Left ventricle myocardium inferior (tissue), 1 donor: ENCODE measurements at regions not wholly inside any gene's neighbourhood (a gene's known extent, or its start where the extent isn't known, plus 50 kb on each side); places are given as distances from the start of the nearest gene placed in this dataset.

Experiments
- DNase-seq: peaks from one replicate; pipeline ENCODE4 v3.0.0-alpha.2; 2020
- H3K27ac ChIP-seq: fragments of 200-600 bp; replicated peaks from 2 replicates; pipeline ENCODE4 v1.8.0; 2021
- H3K27me3 ChIP-seq: fragments of 200-600 bp; 2 replicates; pipeline ENCODE4 v1.8.0; 2021; ENCODE audit warnings: low read depth
- H3K36me3 ChIP-seq: fragments of 200-600 bp; 2 replicates; pipeline ENCODE4 v1.8.0; 2021
- H3K4me1 ChIP-seq: fragments of 200-600 bp; 2 replicates; pipeline ENCODE4 v1.8.0; 2021
- H3K4me3 ChIP-seq: fragments of 200-600 bp; 2 replicates; pipeline ENCODE4 v1.8.0; 2021; ENCODE audit warnings: mild to moderate bottlenecking, moderate library complexity
- H3K9me3 ChIP-seq: fragments of 200-600 bp; replicated peaks from 2 replicates; pipeline ENCODE4 v1.8.0; 2021
- CTCF ChIP-seq: fragments of 200-600 bp; IDR thresholded peaks from 2 replicates; pipeline ENCODE4 v1.8.0; 2021; ENCODE audit warnings: antibody characterized with exemption, mild to moderate bottlenecking, borderline replicate concordance
- intact Hi-C: fragments of 100-400 bp; cut with micrococcal nuclease; formaldehyde crosslinking; loops from one replicate; pipeline ENCODE4 v1.11.0; 2022
- donor health status: DM: no; HTN: yes; CAD: no; lungs with severe emphysema.

GRCh38 chr4:36919721-36920120 is 324.8 kb upstream of the NWD2 start:
- Histone ChIP-seq H3K9me3 (no peaks in the 10 kb centered on the region), H3K36me3 (no peaks in the 10 kb centered on the region), H3K27me3 (no peaks in the 10 kb centered on the region), H3K27ac (no peak overlapping the region), H3K4me1 (no peaks in the 10 kb centered on the region), H3K4me3 (no peak overlapping the region)
- TF ChIP-seq CTCF: no peak
- DNase-seq: no peak
- intact Hi-C loops: no loop called here

- Histone ChIP-seq H3K27me3 (no peaks in the 10 kb centered on the region), H3K36me3 (no peaks in the 10 kb centered on the region), H3K4me1 (no peaks in the 10 kb centered on the region), H3K27ac (no peak overlapping the region), H3K9me3 (no peaks in the 10 kb centered on the region), H3K4me3 (no peak overlapping the region)
- intact Hi-C loops: no loop called here
- no peak for TF ChIP-seq CTCF
- no peak for DNase-seq
These were observed 322.9 kb upstream of the NWD2 start for GRCh38 chr4:36921476-36922216.

GRCh38 chr4:36930562-36931111 is 313.9 kb upstream of the NWD2 start:
- H3K4me3 ChIP-seq: no peak overlapping the region
- intact Hi-C loops: no loop called here
- no peak for DNase-seq
- no peaks in the 10 kb centered on the region for H3K36me3 ChIP-seq
- TF ChIP-seq CTCF: no peak
- H3K4me1 ChIP-seq: no peaks in the 10 kb centered on the region
- H3K27me3 ChIP-seq: no peaks in the 10 kb centered on the region
- no peak overlapping the region for H3K27ac ChIP-seq
- H3K9me3 ChIP-seq: peaks cover 9% of the 10 kb centered on the region

DNA sequence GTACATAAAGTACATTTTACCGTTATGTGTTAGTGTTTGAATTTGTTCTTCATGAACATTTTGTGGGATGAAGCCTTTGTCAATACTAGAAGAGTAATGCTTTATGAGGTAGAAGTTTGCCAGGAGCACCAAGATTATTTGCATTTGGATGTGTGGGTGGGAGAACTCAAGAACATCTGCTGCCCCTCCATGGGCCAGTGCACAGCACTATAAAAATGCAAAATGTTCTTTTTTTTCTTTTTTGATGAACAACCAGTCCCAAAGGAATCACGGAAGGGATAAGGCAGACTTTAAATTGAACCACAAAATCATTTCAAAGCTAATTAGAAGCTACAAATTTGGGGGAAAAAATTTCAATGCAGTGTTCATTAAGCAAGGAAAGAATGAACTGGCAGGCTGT is 300.3 kb upstream of the NWD2 start:
- H3K27ac ChIP-seq: no peak overlapping the region
- H3K4me3 ChIP-seq: no peak overlapping the region
- no peaks in the 10 kb centered on the region for H3K36me3 ChIP-seq
- no peak for DNase-seq
- no peaks in the 10 kb centered on the region for H3K4me1 ChIP-seq
- H3K9me3 ChIP-seq: peaks cover 14% of the 10 kb centered on the region
- no peaks in the 10 kb centered on the region for H3K27me3 ChIP-seq
- TF ChIP-seq CTCF: no peak
- intact Hi-C loops: no loop called here

DNA sequence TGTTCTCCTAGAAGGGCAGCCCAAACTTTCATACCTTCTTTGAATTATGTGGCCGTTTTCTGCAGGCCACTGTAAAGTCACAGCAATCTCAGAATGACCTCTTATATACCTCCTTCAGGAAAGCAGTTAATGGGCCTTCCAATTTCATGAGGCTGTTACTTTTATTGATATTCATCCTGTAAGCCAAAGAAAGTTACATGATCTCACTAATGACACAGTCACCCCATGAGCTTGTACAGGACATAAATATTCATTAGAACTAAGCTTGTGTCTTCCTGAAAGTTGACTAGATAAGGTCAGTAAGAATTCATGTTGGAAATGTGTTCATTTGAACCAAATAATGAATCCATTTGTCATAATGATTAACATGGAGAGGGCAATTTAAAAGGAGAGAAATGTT is 283.1 kb upstream of the NWD2 start:
- no peaks in the 10 kb centered on the region for H3K4me1 ChIP-seq
- TF ChIP-seq CTCF: no peak
- no peak overlapping the region for H3K4me3 ChIP-seq
- H3K36me3 ChIP-seq: no peaks in the 10 kb centered on the region
- DNase-seq: no peak
- no peak overlapping the region for H3K27ac ChIP-seq
- no peaks in the 10 kb centered on the region for H3K27me3 ChIP-seq
- H3K9me3 ChIP-seq: no peaks in the 10 kb centered on the region
- intact Hi-C loops: no loop called here
